Putamen (tissue), 1 donor: ENCODE measurements at regions not wholly inside any gene's neighbourhood (a gene's known extent, or its start where the extent isn't known, plus 50 kb on each side); places are given as distances from the start of the nearest gene placed in this dataset.
"Not testable (repeated sequence)": the region's sequence is repeated elsewhere in the genome, so short reads cannot be mapped to it uniquely, and the experiment has no call there.

Experiments used
- DNase-seq: peaks from one replicate; pipeline ENCODE4 v3.0.0-alpha.2; 2016; ENCODE audit warnings: low spot score

DNA sequence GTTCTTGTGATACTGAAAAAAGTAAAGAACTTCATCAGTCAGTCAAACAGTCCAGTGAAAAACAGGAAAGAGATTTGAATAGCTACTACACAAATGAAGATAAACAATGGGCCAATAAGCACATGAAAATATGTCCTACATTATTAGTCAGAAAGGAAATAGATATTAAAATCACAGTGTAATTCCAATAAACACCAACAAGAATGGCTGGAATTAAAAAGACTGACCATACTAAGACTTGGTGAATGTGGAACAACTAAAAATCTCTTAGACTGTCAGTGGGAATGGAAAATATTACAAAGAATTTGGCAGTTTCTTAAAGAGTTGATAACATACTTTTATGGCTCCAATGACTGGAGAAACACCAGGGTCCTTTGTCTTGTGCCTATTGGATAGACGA lies 241.8 kb upstream of the USP24 start:
- DNase-seq: no peak

DNA sequence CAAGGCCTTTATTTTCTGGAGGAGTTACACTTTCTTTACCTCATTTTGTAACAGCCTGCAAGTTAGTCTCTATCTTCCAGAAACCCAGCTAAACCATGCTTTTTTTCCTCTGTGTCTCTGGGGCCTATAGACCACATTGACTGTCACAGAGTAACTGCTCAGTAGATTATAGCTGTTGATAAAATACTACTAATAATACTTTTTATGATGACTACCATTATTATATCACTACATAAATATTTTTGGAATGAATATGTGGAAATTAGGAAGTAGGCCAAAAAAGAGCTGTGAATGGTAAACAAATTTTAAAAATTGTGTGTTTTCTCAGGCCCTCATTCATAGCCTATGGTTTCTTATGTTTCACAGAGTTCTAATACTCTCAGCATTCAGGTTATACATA lies 233.1 kb upstream of the USP24 start:
- no peak for DNase-seq

- no peak for DNase-seq
These were observed 232.3 kb upstream of the USP24 start for GRCh38 chr1:55447488-55447887.

DNA sequence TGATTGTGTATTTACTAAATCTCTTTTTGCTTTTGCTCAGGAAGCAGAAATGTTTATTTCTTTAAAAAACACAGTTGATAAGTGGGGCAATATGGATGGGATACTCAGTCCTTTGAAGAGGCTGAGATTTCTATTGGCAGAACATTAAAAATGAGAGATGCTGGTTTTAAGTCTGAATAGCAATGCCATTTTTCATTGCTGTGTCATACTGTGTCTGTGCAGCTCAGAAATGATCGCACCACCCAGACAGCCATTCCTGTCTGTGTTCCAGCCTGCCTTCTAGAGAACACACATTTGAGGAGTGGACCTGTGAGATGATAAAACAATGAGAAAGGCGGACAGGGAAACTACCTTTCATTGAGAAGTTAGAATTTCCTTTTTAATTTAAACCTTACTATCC lies 231.2 kb upstream of the USP24 start:
- DNase-seq: no peak

DNA sequence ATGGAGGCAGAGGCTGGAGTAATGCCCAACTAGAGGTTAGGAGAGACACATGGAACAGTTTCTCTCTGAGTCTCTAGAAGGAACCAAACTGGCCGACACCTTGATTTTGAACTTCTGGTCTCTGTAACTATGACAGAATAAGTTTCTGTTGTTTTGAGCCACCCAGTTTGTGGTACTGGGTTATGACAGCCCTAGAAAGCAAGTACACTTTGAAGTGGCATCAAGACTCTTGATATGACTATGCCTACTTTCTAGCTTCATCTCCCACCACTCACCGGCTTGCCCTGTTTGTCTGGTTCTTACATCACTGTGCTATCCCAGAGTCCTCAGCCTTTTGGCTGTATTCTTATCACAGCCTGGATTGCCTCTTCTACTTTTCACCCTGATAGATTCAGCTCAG lies 230.3 kb upstream of the USP24 start:
- DNase-seq: no peak

DNA sequence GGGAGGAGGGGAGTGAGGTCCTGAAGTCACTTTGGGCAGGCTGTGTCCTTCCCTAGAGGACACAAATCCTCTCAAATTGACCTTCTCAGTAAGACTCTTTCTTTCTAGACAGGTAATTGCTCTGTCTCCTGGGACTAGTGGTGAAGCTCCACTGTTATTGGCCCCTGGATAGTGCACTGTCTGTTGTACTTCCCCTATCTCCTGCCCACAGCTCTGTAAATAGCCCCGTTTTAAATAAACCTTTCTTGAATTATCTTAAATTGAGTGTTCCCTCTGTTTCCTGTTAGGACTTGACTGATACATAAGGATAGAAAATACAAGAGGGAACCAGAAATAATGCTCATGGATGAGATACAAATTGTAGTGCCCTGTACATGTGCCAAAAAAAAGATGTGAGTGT lies 229.5 kb upstream of the USP24 start:
- no peak for DNase-seq

DNA sequence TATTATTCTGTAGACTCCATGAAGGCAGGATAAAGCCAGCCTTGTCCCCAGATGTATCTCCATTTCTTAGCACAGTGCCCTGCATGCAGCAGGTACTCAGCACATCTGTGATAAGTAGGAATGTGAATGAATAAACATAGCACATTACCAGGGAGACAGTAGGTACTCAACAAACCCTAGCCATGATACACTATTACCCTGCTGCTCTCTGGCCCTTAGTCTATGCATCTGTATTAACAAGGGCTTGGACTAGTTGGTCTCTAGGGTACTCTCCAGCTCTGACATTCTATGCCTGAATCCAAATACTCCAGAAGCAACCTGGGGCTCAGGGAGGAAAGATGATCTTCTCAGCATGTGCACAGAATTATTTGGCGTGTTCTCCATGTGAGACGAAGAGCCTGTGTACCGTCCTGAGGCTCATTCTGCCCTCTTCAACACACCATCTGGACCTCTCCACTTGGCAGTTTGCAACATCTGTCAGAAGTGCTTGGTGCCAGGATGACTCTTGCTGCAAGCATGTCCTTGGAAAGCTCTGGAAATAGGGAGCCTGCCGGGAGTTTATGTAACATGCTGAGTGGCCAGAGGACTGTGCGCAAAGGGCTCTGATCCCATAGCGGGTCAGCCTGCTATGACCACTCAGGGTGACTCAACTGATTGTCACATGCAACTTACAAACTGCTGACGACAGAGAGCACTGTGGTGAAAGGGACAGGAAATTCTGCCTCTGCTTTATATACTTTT lies 228.2 kb upstream of the USP24 start:
- peak; percentile 9 for DNase-seq

DNA sequence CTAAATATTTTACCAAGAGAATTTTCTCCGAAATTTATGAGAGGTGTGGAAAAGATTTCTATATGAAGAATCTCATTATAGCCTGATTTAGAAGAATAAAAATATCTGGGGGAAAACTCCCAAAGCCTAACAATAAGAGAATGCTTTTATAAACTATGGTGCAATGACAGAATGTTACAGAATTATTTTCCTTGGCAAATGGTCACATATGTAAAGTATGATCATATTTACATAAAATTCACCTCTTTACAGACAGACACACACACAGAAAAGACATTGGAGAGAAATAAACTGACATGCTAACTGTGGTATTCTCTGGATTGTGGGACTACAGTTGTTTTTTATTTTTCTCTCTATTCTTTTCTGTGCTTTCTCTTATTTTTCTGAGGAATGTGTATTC lies 226.3 kb upstream of the USP24 start:
- no peak for DNase-seq

- DNase-seq: no peak
These were observed 222.5 kb upstream of the USP24 start for GRCh38 chr1:55437692-55438091.

DNA sequence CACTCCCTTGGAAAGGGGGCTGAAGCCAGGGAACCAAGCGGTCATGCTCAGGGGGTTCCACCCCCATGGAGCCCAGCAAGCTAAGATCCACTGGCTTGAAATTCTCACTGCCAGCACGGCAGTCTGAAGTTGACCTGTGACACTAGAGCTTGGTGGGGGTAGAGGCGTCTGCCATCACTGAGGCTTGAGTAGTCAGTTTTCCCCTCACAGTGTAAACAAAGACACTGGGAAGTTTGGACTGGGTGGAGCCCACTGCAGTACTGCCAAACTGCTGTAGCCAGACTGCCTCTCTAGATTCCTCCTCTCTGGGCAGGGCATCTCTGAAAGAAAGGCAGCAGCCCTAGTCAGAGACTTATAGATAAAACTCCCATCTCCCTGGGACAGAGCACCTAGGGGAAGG lies 215.6 kb upstream of the USP24 start:
- DNase-seq: not testable (repeated sequence)

- DNase-seq: not testable (repeated sequence)
These were observed 215.0 kb upstream of the USP24 start for GRCh38 chr1:55430206-55430605.

GRCh38 chr1:55428944-55429931 lies 214.1 kb upstream of the USP24 start:
- no peak for DNase-seq

- DNase-seq: no peak
These were observed 213.1 kb upstream of the USP24 start for GRCh38 chr1:55428231-55428630.

DNA sequence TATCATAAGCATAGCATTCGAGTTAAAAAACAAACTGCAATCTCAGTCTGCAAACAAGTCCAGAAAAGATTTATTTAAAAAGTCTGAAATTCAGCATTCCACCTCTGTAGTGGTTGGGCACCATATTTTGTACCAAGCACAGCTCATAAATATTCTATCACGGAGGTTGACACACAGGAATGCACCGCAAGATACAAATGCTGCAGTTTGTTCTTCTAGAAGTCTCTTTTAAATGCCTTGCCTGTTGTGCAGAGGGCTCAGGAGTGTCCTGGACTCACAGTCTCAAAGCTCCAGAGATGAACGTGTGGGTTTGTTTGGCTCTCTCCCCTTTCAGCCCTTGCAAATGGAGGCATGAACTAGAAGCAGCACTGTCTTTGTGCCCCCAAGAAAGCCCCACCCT lies 212.4 kb upstream of the USP24 start:
- DNase-seq: no peak

DNA sequence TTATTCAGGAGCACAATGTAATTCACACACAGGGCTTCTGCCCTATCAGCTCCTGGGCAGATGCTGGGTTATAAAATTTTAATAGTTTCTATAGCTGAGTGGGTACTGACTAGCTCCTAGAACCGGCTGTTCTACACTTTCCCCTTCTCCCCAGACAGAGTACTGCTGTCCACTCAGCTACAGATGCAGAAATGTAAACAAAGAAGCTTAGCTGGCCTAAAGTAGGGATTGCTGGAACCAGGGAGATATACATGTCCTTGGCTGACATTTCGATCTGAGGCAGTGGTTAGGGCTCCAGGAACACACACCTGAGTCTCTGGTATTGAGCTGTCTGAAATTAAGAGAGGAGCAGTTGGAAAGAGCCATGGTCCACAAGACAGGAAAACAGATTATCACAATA lies 211.5 kb upstream of the USP24 start:
- DNase-seq: no peak

DNA sequence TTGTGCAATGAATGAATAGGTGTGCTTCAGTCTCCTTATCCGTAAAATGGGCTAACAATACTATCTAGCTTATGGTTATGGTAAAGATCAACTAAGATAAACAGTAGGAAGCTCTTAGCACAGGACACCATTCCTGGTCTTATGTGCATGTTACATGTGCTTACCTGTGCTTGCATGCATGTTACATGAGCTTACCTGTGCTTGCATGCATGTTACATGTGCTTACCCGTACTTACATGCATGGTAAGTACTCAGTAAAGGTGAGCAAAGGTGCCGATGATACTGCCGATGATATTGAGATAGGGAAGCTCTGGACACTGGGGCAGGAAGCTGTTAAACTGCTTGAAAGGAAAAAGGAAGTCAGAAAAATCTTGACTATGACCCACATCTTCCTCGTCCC lies 211.0 kb upstream of the USP24 start:
- DNase-seq: no peak

DNA sequence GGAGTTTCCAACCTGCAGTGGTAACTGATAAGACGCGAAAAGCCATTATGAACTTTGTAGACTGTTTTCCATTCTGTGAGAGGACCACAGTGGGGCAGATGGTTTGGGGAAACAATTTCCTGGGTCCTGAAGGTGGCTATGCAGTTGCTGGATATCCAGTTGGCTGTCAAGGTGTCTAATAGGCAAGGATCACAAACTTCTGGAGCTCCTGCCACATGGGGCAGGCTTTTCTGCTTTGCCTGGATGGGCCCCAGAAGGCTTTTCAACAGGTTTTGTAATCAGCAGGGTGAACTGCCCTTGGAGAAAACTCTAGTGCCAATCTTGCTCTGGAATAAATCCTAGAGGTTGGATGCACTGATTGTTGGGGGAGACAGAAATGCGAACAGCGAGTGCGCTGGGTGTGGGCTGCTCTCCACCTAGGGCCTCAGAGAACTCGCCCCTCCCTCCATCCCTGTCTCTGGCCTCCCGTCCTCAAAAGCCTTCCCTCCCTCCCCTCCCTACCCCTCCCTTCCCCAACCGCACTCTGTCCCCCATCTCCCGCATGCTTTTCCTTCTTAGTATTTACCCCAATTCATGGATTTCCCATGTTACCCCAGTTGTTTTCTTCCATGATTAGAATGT lies 210.3 kb upstream of the USP24 start:
- DNase-seq: no peak

DNA sequence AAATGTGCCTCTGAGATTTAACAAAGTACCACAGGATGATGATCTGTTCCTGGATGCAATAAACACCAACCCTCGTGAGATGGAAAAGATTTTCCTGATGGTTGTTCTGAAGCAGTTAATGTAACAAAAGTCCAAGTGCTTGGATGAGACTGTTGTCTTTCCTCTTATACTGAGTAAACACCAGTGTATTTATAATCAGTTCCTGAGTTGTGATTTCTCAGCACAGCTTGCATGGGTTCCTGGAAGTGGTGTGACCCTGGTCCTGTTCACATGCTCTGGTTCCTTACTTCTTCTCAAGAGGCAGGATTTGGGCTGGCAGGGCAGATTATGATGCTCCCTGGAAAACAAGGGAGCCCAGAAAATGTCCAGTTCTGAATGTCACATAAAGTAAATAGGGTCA lies 208.2 kb upstream of the USP24 start:
- DNase-seq: no peak

- no peak for DNase-seq
These were observed 206.0 kb upstream of the USP24 start for GRCh38 chr1:55420929-55421716.

- DNase-seq: no peak
These were observed 204.9 kb upstream of the USP24 start for GRCh38 chr1:55420026-55420425.

DNA sequence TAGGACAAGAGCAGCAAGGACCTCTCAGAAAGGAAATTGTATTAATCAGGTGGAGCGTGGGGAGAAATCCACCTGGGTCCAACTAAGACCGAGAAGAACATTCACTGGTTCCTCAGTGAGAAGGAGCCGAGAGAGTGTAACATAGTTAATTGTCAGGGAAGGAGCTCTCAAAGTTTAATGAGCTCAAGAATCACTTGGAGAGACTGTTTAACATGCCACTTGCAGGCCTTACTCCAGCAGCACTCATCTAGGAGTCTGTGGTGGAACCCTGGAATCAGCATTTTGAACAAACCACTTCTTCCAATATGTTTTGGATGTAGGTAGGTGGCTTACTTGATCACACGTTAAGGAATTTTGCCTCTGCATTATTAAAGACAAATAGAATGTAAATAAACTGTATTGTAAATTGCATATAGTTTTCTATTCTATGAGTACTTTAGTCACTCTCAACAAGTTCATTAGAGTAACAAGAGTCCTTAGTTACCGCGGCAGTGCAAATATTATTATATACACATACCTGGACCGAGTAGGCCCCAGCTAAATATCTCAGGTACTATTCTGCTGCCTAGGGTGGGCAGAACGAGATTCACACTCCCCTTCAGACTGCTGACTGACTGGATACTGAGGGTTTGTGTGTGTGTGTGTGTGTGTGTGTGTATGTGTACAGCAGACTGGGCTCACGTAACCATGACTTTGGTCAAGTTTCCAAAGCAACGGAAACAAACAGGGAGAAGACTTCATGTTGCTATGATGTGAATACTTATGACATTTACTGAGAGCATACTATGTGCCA lies 203.2 kb upstream of the USP24 start:
- DNase-seq: no peak
